ENCODE measurements at regions not wholly inside any gene's neighbourhood (a gene's known extent, or its start where the extent isn't known, plus 50 kb on each side); places are given as distances from the start of the nearest gene placed in this dataset.

DNA sequence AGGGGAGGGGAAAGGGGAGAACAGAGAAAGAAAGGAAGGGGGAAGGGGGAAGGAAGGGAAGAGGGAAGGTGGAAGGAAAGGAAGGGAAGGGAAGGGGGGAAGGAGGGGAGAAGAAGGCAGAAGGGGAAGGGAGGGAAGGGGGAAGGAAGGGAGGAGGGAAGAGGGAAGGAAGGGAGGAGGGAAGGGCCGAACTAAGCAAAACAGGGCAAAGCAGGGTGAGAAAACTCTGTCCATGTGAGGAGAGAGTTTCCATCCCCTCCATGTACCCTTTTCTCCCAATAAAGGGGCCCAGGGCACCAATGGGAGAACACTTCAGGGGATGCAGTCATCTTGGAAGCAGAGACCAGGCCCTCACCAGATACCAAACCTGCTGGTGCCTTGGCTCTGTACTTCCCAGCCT is 256.8 kb upstream of the CDH5 start:
- TF ChIP-seq, protein P1, sequence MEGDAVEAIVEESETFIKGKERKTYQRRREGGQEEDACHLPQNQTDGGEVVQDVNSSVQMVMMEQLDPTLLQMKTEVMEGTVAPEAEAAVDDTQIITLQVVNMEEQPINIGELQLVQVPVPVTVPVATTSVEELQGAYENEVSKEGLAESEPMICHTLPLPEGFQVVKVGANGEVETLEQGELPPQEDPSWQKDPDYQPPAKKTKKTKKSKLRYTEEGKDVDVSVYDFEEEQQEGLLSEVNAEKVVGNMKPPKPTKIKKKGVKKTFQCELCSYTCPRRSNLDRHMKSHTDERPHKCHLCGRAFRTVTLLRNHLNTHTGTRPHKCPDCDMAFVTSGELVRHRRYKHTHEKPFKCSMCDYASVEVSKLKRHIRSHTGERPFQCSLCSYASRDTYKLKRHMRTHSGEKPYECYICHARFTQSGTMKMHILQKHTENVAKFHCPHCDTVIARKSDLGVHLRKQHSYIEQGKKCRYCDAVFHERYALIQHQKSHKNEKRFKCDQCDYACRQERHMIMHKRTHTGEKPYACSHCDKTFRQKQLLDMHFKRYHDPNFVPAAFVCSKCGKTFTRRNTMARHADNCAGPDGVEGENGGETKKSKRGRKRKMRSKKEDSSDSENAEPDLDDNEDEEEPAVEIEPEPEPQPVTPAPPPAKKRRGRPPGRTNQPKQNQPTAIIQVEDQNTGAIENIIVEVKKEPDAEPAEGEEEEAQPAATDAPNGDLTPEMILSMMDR (IDR thresholded peaks at IDR 0.05) = no peak
- no peak for TF ChIP-seq EP300 (IDR thresholded peaks at IDR 0.05)
- TF ChIP-seq POLR2A (IDR thresholded peaks at IDR 0.05; ENCODE audit: low read depth) = no peak
- no peak for TF ChIP-seq POLR2AphosphoS5 (IDR thresholded peaks at IDR 0.05)
